ENCODE measurements at regions not wholly inside any gene's neighbourhood (a gene's known extent, or its start where the extent isn't known, plus 50 kb on each side); places are given as distances from the start of the nearest gene placed in this dataset.

DNA sequence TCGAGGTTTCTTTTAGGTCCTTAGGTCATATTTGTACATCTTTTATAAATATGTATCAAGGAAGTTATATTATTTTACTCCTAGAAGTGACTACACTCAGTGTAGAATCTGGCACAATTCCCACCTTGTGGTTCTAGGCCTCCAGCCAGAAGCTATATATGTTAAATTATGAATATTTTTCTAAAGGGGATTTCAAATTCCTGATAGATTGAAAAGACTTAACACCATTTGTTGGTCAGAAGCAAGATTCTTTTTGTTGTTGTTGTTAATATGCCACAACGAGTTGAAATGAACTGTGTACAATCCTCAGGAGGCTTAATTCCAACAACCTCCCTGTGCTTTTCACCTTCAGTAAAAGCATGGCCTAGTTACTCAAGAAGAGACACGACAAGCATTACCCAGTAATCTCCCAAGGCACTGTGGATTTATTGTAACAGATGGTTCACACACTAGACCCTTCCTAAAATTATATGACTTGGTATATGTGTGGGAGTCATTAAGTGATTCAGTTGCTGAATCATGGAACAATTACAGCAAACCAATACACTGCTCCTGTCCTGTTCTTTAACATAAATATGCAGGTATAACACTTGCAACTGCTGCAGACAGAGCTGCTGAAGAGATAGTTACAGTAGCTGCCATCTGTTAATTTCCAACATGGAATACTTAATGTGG lies 964.4 kb upstream of the GOT2 start:
- no peak for TF ChIP-seq EZH2 (IDR thresholded peaks at IDR 0.05; ENCODE audit: low read depth)
- TF ChIP-seq, protein P1, sequence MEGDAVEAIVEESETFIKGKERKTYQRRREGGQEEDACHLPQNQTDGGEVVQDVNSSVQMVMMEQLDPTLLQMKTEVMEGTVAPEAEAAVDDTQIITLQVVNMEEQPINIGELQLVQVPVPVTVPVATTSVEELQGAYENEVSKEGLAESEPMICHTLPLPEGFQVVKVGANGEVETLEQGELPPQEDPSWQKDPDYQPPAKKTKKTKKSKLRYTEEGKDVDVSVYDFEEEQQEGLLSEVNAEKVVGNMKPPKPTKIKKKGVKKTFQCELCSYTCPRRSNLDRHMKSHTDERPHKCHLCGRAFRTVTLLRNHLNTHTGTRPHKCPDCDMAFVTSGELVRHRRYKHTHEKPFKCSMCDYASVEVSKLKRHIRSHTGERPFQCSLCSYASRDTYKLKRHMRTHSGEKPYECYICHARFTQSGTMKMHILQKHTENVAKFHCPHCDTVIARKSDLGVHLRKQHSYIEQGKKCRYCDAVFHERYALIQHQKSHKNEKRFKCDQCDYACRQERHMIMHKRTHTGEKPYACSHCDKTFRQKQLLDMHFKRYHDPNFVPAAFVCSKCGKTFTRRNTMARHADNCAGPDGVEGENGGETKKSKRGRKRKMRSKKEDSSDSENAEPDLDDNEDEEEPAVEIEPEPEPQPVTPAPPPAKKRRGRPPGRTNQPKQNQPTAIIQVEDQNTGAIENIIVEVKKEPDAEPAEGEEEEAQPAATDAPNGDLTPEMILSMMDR (conservative IDR thresholded peaks at IDR 0.05) = no peak

Measured in PC-9 (cell line).